GM21423 (cell line): ENCODE measurements at regions not wholly inside any gene's neighbourhood (a gene's known extent, or its start where the extent isn't known, plus 50 kb on each side); places are given as distances from the start of the nearest gene placed in this dataset.
"Not testable (repeated sequence)": the region's sequence is repeated elsewhere in the genome, so short reads cannot be mapped to it uniquely, and the experiment has no call there.

Experiments used
- ATAC-seq: cut with Tn5 transposase; IDR thresholded peaks from one replicate; pipeline ENCODE4 v1.9.1; 2021; ENCODE audit warnings: mild to moderate bottlenecking, moderate library complexity; ENCODE audit not compliant: unreplicated experiment

GRCh38 chr12:92406404-92407070, 260.9 kb upstream of the BTG1 start:
- ATAC-seq: not testable (repeated sequence)

GRCh38 chr12:92405801-92406251, 260.2 kb upstream of the BTG1 start:
- not testable (repeated sequence) for ATAC-seq

GRCh38 chr12:92404921-92405320, 259.3 kb upstream of the BTG1 start:
- ATAC-seq: no peak

- no peak for ATAC-seq
These were observed 258.7 kb upstream of the BTG1 start for GRCh38 chr12:92404259-92404894.

GRCh38 chr12:92403210-92404175, 257.8 kb upstream of the BTG1 start:
- ATAC-seq: peak; percentile 88

- no peak for ATAC-seq
These were observed 256.8 kb upstream of the BTG1 start for GRCh38 chr12:92402415-92402814.

GRCh38 chr12:92400006-92400405, 254.4 kb upstream of the BTG1 start:
- ATAC-seq: peak; percentile 30

GRCh38 chr12:92398565-92399309, 253.1 kb upstream of the BTG1 start:
- no peak for ATAC-seq

GRCh38 chr12:92396647-92397252, 251.1 kb upstream of the BTG1 start:
- no peak for ATAC-seq

GRCh38 chr12:92395322-92395721, 249.7 kb upstream of the BTG1 start:
- ATAC-seq: no peak

GRCh38 chr12:92394895-92395294, 249.2 kb upstream of the BTG1 start:
- no peak for ATAC-seq

- ATAC-seq: no peak
These were observed 247.9 kb upstream of the BTG1 start for GRCh38 chr12:92393504-92393903.

GRCh38 chr12:92391726-92392125, 246.1 kb upstream of the BTG1 start:
- not testable (repeated sequence) for ATAC-seq

GRCh38 chr12:92389466-92389865, 243.8 kb upstream of the BTG1 start:
- ATAC-seq: no peak

- ATAC-seq: no peak
These were observed 239.7 kb upstream of the BTG1 start for GRCh38 chr12:92385296-92385695.

- ATAC-seq: no peak
These were observed 238.9 kb upstream of the BTG1 start for GRCh38 chr12:92384571-92384970.

- ATAC-seq: no peak
These were observed 236.8 kb upstream of the BTG1 start for GRCh38 chr12:92382383-92382878.

GRCh38 chr12:92381856-92382255, 236.2 kb upstream of the BTG1 start:
- ATAC-seq: no peak

- ATAC-seq: no peak
These were observed 233.2 kb upstream of the BTG1 start for GRCh38 chr12:92378682-92379479.
